ENCODE measurements at regions not wholly inside any gene's neighbourhood (a gene's known extent, or its start where the extent isn't known, plus 50 kb on each side); places are given as distances from the start of the nearest gene placed in this dataset.

DNA sequence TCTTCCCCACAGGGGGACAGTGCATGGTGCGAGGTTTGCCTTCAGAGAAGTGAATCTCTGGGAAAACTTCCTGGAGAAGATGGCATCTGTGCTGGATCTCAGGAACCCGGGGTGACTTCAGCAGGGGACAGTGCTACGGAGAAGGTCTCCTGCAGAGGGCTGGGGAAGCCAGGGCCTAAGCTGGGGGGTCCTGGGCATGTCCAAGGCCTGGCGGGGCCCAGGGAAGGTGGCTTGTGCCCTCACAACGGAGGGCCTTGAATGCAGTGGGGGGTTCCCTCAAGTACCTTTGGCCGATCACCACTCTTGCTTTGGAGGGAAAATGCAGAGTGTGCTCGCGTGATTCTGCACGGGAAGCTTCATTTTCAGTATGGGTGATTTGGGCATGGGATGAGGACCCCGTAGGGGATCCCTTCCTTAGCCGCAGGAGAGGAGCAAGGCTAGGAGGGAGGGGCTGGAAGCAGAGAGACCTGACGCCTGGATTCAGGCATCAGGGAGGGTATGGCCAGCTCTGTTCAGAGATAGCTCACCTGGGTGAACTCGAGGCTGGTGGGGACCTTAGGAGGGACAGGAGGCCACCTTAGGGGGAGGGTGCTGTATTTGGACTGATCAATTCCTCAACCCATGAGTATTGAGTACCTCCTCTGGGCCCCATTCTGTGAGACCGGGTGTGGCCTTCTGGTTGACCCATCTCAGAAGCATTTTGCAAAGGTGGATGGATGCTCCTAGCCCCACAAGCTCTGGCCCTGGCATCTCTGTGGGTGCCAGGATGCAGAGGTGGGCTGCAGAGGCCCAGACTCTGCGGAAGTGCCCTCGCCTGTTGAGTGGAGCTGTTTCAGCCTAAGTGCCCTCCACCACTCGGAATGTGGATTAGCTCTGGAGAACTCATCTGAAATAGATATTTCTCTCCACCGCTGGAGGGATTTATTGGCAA is 529.4 kb downstream of the TBC1D22A start:
- Histone ChIP-seq H3K4me1 (ENCODE audit: control insufficient read depth, insufficient read depth, low read length) (no peaks in the 10 kb centered on the region), H3K36me3 (ENCODE audit: control insufficient read depth, insufficient read depth, low read length) (no peaks in the 10 kb centered on the region), H3K4me3 (ENCODE audit: low read depth in 2 of 2, low read length in 2 of 2) (no peak overlapping the region), H3K9me3 (ENCODE audit: control insufficient read depth, insufficient read depth, low read depth, low read length) (no peaks in the 10 kb centered on the region), H3K27ac (ENCODE audit: low read length) (no peak overlapping the region), H3K27me3 (ENCODE audit: control insufficient read depth, insufficient read depth, low read length) (no peaks in the 10 kb centered on the region)
- in situ Hi-C loops (cut with HindIII; ENCODE audit: low pct_unique_long_range_greater_than_20kb, low sequenced_read_pairs) (no loop called here), intact Hi-C loops (cut with micrococcal nuclease; ENCODE audit: unreplicated experiment) (no loop called here)
- BruUV-seq (replicated peaks) = no TSS peak
- POLR2A ChIA-PET = no interaction called here
- DNase-seq (ENCODE audit: low read depth, low spot score) (no peak), ATAC-seq (no peak)
- CTCF ChIA-PET = interaction anchor here (0.6 kb wide), 1 partner anchor 1734 kb away, joined by 10 read pairs; no protein-coding TSS in a partner anchor
- TF ChIP-seq POLR2AphosphoS5 (IDR thresholded peaks at IDR 0.05; ENCODE audit: low read depth, low read length) (no peak), TCF7L2 (IDR thresholded peaks at IDR 0.05; ENCODE audit: low read depth, low read length) (no peak), SIN3A (IDR thresholded peaks at IDR 0.05; ENCODE audit: borderline replicate concordance, insufficient read depth, low read depth, low read length) (no peak)
- TF ChIP-seq, protein P1, sequence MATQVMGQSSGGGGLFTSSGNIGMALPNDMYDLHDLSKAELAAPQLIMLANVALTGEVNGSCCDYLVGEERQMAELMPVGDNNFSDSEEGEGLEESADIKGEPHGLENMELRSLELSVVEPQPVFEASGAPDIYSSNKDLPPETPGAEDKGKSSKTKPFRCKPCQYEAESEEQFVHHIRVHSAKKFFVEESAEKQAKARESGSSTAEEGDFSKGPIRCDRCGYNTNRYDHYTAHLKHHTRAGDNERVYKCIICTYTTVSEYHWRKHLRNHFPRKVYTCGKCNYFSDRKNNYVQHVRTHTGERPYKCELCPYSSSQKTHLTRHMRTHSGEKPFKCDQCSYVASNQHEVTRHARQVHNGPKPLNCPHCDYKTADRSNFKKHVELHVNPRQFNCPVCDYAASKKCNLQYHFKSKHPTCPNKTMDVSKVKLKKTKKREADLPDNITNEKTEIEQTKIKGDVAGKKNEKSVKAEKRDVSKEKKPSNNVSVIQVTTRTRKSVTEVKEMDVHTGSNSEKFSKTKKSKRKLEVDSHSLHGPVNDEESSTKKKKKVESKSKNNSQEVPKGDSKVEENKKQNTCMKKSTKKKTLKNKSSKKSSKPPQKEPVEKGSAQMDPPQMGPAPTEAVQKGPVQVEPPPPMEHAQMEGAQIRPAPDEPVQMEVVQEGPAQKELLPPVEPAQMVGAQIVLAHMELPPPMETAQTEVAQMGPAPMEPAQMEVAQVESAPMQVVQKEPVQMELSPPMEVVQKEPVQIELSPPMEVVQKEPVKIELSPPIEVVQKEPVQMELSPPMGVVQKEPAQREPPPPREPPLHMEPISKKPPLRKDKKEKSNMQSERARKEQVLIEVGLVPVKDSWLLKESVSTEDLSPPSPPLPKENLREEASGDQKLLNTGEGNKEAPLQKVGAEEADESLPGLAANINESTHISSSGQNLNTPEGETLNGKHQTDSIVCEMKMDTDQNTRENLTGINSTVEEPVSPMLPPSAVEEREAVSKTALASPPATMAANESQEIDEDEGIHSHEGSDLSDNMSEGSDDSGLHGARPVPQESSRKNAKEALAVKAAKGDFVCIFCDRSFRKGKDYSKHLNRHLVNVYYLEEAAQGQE (IDR thresholded peaks at IDR 0.05; ENCODE audit: insufficient read depth in 1 of 2, low read depth in 2 of 2, low read length in 1 of 2) = no peak
- TF ChIP-seq, protein P2, sequence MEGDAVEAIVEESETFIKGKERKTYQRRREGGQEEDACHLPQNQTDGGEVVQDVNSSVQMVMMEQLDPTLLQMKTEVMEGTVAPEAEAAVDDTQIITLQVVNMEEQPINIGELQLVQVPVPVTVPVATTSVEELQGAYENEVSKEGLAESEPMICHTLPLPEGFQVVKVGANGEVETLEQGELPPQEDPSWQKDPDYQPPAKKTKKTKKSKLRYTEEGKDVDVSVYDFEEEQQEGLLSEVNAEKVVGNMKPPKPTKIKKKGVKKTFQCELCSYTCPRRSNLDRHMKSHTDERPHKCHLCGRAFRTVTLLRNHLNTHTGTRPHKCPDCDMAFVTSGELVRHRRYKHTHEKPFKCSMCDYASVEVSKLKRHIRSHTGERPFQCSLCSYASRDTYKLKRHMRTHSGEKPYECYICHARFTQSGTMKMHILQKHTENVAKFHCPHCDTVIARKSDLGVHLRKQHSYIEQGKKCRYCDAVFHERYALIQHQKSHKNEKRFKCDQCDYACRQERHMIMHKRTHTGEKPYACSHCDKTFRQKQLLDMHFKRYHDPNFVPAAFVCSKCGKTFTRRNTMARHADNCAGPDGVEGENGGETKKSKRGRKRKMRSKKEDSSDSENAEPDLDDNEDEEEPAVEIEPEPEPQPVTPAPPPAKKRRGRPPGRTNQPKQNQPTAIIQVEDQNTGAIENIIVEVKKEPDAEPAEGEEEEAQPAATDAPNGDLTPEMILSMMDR (IDR thresholded peaks at IDR 0.05) = no peak

DNA sequence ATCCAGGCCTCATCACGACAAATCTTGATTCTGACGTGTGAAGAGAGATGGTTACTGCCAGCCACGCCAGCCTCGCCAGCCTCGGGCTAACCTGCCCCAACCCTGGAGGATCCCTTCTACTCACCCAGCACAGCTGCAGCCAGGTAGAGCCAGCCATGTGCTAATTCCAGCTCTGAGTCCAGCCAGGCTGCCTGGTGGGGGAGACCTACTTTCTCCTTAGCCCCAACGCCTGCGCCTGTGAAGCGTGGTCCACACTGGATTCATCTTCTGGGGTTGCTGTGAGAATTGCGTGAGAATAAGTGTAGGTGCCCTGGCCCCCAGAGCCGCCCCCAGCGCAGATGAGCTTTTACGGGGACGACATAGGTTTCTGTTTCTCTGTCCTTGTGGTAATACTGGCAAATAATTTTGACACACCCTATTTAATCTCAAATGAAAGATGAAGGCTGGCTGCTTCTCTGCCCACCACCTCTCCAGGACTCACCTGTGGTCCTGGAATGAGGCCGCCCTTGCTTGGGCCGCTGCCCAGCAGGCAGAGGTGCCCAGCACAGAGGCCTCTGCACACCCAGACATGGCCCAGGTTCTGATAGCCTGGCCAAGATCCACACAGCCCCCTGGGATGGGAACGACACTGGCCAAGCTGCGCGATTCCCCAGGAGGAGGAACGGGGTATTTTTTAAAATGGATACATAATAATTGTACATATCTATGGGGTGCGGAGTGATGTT is 528.4 kb downstream of the TBC1D22A start:
- H3K27me3 ChIP-seq (ENCODE audit: control insufficient read depth, insufficient read depth, low read length) = no peaks in the 10 kb centered on the region
- TF ChIP-seq TCF7L2 (IDR thresholded peaks at IDR 0.05; ENCODE audit: low read depth, low read length) (no peak), POLR2AphosphoS5 (IDR thresholded peaks at IDR 0.05; ENCODE audit: low read depth, low read length) (no peak), SIN3A (IDR thresholded peaks at IDR 0.05; ENCODE audit: borderline replicate concordance, insufficient read depth, low read depth, low read length) (no peak)
- TF ChIP-seq, protein P1 (IDR thresholded peaks at IDR 0.05; ENCODE audit: insufficient read depth in 1 of 2, low read depth in 2 of 2, low read length in 1 of 2) = no peak
- TF ChIP-seq, protein P2 (IDR thresholded peaks at IDR 0.05) = no peak
- BruUV-seq (replicated peaks) = no TSS peak
- no peak for ATAC-seq
- ChIA-PET CTCF (interaction anchor here (0.7 kb wide), 1 partner anchor 307 kb away, joined by 9 read pairs; no protein-coding TSS in a partner anchor), POLR2A (no interaction called here)
- no peaks in the 10 kb centered on the region for H3K36me3 ChIP-seq (ENCODE audit: control insufficient read depth, insufficient read depth, low read length)
- no peak for DNase-seq (ENCODE audit: low read depth, low spot score)
- no peaks in the 10 kb centered on the region for H3K4me1 ChIP-seq (ENCODE audit: control insufficient read depth, insufficient read depth, low read length)
- intact Hi-C loops (cut with micrococcal nuclease; ENCODE audit: unreplicated experiment) (no loop called here), in situ Hi-C loops (cut with HindIII; ENCODE audit: low pct_unique_long_range_greater_than_20kb, low sequenced_read_pairs) (no loop called here)
- no peak overlapping the region for H3K4me3 ChIP-seq (ENCODE audit: low read depth in 2 of 2, low read length in 2 of 2)
- H3K27ac ChIP-seq (ENCODE audit: low read length) = no peak overlapping the region
- H3K9me3 ChIP-seq (ENCODE audit: control insufficient read depth, insufficient read depth, low read depth, low read length) = no peaks in the 10 kb centered on the region

Data from Panc1 (cell line).